Esophagus mucosa (tissue), 1 donor: ENCODE measurements at regions not wholly inside any gene's neighbourhood (a gene's known extent, or its start where the extent isn't known, plus 50 kb on each side); places are given as distances from the start of the nearest gene placed in this dataset.
A peak's percentile ranks its signal among the peaks of the same experiment; 100 is the strongest.
"Not testable (repeated sequence)": the region's sequence is repeated elsewhere in the genome, so short reads cannot be mapped to it uniquely, and the experiment has no call there.

Experiments
- ATAC-seq: fragments of 200-7000 bp; cut with Tn5 transposase; one replicate; pipeline ENCODE4 v1.9.1; 2020
- donor health status: DM: yes; HTN: yes; CAD: no.

DNA sequence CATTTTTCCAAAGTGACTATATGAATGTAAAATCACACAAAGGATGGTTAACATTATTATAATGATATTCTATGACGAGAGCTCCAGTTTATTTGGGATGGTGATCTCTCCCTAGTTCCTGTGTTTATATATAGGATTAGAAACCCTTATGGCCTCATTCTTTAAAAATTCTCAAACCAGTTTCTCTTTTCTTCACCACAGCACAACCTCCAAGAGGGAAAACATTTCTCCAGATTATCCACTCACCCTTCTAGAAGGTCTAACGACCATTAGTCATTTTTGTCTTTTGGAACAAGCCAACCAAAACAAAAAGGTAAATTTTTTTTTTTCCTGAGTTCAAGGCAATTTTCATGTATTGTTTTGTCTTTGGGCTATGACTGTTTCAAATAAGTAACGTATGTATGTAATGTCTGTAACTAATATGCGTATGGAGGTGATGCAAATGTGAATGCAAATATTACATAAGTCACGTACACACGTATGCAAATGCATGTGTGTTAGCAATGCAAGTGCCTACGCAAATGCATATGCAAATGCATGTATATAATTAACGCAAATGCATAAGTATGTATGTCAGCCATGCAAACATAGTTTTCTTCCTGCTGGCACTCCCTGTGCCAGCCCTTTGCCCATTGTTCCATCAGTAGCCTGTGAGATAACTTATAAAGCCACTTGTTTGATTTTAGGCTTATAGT is 72.5 kb upstream of the MORC3 start:
- no peak for ATAC-seq

DNA sequence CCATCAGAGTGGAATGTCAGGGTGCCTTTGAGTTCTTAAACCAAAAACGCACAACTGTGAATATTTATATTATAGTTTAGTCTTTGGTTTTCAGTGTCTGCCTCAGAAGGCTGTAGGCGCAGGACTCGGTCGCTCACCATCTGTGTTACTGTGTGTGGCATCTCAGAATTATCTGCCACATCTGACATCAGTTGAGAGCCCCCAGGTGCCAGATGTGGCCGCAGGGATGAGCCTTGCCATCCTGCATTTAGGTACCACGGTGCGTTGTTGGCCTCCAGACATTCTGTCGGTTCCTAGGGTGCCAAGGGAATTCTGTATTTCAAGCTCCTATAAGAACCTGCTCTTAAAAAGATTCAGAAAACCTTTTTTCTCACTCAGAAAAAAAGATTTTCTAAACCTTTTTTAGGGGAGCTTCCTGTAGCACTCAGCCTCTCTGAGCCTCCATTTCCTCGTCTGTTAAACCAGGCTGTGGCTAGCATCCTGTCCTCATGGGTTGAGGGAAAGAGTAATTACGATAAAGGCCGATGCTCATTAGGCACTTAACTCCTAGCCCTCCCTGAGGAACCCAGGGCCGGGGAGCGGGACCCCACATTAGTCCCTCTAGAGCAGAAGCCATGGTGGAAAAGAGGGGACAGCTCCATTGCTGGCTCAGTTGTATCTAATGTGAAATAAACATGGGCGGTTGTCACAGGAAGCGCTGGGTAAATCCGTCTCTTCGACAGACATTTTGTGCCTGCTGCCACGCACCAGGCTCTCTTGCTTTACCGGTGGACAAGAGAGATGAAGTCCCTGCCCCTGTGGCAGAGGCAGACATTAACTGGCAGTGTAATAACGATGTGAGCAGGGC is 70.2 kb upstream of the MORC3 start:
- no peak for ATAC-seq

DNA sequence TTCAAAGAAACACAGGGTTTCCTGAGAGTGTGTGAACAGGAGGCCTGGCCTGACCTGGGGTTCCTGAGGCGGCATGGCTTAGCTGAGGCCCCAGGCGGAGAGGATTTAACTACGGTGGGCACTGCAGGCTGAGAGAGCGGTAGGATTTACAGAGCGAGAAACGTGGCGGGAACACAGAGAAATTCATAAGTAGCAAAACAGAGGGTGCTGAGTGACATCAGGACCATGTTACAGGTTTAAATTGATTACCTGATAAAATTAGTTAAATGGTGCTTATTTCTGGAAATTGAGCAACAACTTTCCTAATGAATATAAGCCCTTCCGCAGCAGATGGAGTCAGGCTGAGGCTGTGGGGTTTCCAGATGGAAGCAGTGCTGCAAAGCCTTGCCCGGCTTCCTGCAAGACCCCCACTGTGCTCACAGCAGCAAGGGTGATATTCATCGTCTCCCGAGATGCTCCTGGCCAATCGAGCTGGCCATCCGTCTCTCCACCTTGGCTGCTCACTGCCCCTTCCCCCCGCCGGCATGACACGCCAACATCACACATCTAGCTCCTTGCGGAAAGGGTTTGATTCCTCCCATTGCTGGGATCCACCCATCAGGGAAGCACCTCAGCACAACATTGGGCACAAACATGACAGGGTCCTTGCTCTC is 69.4 kb upstream of the MORC3 start:
- ATAC-seq, result no peak

DNA sequence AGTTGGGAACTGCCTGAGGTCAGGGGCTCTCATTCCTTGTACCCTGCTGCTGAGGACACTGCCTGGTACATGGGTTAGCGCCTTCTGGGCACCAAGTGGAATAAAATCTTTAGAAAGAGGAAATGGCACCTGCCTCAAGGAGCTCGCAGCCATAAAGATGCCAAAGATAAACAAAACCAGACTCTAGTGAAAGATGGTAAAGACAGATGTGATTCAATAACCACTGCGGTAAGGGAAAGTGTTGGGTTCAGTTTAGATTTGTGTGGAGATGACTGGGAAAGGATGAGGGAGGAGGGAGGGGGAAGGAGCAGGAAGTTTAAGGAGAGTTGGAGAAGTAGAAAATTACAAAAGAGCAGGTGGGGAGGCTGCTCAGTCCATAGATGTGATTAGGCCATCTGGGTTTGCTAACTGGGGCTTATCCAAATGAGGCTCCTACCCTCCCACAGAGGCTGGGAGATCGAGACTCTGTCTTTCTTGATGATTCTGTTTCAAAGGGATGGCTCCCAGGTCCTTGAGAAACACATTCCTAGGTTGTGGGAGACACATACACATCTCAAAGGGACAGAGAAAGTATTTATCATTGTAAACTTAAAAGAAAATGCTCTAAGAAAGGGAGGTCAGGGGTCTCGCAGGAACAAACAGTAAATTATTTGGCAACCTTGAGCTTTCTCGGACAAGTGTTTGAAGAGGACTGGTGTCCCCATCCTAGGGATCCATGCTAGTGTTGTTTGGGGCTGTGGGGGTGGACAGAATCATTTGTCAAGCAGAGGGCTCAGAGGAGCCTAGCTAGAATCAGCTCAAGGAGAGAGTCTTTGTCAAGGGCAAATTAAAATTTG is 65.7 kb upstream of the MORC3 start:
- peak; percentile 12 for ATAC-seq

DNA sequence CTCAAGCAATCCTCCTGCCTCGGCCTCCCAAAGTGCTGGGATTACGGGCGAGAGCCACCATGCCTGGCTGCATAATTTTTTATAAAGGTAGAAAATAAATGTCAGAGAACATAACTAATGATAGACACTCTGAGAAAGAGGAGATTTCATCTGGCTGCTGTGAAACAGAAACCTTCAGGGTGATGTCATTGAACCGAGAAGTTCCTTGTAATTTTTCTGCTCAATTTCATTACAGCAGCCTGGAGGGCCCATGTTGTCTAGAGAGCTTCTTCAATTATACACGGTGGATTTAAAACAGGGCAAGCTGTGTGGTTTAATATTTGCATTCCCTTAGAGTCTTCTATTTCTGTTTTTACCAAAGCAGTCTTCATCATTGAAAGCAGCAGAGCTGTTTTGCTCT is 64.3 kb upstream of the MORC3 start:
- ATAC-seq, result no peak

DNA sequence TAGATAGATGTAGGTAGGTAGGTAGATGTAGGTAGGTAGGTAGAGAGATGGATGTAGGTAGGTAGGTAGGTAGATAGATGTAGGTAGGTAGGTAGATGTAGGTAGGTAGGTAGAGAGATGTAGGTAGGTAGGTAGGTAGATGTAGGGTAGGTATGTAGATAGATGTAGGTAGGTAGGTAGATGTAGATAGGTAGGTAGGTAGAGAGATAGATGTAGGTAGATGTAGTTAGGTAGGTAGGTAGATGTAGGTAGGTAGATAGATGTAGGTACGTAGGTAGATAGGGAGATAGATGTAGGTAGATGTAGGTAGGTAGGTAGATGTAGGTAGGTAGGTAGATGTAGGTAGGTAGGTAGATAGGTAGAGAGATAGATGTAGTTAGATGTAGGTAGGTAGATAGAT is 62.3 kb upstream of the MORC3 start:
- ATAC-seq, result no peak

DNA sequence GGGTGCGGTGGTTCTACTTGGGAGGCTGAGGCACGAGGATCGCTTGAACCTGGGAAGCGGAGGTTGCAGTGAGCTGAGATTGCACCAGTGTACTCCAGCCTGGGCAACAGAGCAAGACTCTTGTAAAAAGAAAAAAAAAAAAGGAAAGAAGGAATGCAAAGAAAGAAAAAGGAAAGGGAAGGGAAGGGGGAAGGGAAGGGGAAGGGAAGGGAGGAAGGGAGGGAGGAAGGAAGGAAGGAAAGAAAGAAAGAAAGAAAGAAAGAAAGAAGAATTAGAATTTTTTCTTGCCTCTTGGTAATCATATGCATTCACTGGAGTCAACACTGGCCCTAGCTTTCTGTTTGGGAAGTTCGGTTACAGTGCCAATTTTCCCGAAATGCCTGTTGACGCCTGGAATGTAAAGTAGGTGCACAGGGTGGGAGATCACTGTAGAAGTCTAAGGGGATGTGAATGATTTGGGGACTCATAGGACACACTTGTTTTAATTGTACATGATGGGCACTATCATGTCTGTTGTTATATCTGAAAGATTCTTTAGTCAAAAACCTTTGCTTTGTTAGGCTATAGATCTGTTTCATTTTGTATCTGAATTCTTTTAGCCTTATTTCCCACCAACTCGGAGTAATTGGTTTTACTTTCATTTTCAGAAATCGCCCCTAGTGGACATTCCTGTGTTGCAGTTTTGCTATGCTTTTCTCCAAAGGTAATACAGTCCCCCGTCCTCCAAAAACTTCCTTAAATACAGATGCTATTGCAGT is 59.8 kb upstream of the MORC3 start:
- ATAC-seq, result peak; percentile 59

DNA sequence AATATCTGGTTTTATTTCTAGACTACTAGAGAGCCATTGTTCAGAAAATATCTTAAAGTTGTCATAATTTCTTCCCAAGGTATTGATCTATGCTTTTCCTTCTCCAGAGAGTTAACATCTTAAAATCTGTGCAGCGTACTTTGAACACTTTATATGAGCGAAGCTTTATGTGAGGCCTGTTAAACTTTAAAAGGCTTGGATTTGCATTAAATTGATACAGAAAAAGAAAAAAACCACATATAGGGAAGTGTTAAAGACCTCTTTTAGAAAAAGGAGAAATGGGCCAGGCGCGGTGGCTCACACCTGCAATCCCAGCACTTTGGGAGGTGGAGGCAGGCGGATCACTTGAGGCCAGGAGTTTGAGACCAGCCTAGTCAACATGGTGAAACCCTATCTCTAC is 59.2 kb upstream of the MORC3 start:
- ATAC-seq, result no peak

DNA sequence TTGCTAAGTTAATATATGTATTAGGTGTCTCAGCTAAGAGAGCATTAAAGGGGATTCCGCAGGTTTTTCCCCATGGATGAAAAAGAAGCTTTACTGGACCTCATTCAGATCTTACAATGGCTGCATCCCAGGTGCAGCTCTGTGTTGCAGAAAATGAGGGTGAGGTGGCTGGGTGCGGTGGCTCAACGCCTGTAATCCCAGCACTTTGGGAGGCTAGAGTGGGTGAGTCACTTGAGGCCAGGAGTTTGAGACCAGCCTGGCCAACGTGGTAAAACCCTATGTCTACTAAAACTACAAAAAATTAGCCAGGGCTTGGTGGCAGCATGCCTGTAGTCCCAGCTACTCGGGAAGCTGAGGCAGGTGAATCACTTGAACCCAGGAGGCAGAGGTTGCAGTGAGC is 58.5 kb upstream of the MORC3 start:
- ATAC-seq, result peak; percentile 51

DNA sequence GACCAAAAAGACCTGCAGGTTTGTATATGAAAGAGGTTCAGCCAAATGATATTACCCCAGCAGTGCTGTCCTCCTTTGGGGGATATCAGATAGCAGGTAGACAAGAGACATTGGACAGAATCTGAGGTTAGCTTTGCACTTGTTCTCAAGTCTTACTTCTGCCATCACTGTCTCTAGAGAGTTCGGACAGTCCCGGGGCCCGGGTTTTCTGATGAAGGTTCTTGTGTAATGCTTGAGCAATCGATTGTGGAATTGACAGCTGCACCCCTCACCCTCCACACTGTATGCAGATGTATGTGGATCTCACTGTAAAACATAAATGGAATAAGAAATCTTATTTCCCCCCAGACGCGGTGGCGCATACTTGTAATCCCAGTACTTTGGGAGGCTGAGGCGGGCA is 56.2 kb upstream of the MORC3 start:
- ATAC-seq, result no peak

DNA sequence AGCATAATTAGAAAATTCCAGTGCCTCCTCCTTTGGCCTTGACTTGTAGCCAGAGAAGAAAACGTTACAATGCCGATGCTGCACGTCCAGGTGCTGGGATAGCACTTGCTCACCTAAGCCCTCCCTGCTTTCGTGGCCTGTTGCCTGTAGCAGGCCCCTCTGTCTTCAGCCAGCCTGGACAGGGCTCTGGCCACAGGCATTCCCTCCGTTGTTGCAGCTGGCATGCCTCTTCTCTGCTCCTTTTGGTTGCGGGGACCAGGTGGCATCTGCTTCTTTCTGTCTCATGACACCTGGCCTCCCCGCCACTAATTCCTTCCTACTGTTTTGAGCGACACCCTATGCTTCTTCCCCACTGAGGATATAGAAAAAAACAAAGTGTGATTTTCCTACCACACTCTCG is 54.6 kb upstream of the MORC3 start:
- no peak for ATAC-seq

DNA sequence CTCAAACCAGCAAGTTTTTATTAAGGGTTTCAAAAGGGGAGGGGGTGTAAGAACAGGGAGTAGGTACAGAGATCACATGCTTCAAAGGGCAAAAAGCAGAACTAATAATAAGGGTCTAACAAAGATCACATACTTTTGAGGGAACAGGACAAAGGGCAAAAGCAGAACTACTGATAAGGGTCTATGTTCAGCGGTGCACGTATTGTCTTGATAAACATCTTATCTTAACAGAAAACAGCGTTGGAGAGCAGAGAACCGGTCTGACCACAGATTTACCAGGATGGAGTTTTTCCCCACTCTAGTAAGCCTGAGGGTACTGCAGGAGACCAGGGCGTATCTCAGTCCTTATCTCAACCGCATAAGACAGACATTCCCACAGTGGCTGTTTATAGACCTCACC is 52.2 kb upstream of the MORC3 start:
- ATAC-seq, result not testable (repeated sequence)

DNA sequence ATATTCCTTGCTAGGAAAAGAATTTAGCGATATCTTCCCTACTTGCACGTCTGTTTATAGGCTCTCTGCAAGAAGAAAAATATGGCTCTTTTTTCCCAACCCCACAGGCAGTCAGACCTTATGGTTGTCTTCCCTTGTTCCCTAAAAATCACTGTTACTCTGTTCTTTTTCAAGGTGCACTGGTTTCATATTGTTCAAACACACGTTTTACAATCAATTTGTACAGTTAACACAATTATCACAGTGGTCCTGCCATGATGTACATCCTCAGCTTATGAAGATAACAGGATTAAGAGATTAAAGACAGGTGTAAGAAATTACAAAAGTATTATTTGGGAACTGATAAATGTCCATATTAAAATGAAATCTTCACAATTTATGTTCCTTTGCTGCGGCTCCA is 51.7 kb upstream of the MORC3 start:
- ATAC-seq, result not testable (repeated sequence)
